ENCODE measurements at regions not wholly inside any gene's neighbourhood (a gene's known extent, or its start where the extent isn't known, plus 50 kb on each side); places are given as distances from the start of the nearest gene placed in this dataset.

DNA sequence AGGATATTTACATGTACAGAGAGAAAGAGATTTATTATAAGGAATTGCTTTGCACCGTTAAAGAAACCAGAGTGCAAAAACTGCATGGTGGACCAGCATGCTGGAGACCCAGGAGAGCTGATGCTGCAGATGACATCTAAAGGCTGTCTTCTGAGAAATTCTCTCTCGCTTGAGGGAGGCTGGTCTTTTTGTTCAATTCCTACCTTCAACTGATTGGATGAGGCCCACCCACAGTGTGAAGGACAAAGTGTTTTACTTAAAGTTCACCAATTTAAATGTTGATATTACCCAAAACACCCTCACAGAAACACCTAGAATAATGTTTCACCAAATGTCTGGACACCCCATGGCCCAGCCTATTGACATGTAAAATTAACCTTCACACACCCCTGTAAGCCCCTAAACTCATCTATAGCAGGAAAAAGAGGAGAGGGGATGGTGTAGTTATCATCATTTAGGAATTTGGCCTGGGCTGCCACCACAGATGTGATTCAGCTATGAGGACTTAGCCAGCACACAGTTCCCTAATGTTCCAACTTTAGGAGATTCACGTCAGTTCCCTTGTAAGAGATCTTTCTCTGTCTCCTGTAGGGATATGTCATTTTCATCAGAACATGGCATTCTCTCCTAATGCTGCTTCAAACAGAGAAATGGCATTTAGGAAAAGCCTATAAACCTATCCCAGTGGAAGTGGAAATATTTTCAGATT lies 358.2 kb upstream of the TLE4 start:
- DNase-seq (ENCODE audit: low read depth) = no peak

DNA sequence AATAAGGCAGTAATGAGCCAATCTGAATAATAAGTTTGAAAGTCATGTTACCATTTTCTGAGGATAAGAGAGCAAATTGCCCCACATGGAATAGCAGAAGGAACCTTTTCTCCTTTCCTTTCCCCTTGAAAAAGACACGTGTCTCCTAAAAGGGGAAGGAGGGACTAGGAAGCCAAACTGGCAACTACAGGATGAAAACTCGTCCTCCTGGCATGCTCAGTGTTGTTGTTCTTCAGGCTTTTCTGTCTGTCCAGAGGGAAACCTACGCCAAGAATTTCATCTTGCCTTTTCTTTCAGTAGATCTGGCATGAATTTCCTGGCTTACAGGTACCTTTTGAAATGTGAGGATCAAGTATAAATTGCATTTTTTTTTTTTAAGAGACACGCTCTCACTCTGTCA lies 355.9 kb upstream of the TLE4 start:
- DNase-seq (ENCODE audit: low read depth) = no peak

DNA sequence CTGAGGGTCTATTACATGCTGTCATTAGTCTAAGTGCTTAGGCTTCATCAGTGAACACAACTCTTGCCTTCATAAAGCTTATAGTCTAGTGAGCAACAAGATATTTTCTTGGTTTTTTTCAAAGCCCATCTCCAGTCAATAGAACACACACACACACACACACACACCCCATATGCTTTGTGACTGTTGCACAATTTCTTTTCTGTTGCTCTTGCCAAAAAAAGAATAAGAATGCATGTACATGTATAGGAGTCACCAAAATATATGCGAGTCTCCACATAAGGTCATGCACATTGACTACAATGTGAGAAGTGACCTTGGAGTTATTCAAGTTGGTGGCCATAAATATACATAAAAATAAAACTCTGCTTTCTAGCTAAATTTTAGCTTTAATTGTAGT lies 351.5 kb upstream of the TLE4 start:
- DNase-seq (ENCODE audit: low read depth) = no peak

GRCh38 chr9:79220666-79221065 lies 351.1 kb upstream of the TLE4 start:
- no peak for DNase-seq (ENCODE audit: low read depth)

DNA sequence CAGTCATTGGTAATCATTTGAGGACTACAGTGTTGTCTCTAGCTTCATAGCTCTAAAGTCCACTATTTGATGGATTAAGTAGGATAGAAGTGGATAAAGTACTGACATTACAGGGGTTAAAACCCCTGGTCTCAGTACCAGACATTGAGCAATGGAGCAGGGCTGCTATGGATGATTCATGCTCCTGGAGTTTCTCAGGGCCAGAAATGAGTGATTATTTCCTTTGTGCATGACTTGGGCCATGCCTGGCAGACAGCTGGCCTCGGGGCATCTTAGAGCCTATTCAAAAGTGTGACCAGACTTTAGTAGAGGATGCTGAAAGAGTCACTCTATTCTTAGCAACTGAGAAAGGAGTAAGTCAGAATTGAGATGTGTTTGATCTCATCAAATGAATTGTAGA lies 350.7 kb upstream of the TLE4 start:
- DNase-seq (ENCODE audit: low read depth) = no peak

DNA sequence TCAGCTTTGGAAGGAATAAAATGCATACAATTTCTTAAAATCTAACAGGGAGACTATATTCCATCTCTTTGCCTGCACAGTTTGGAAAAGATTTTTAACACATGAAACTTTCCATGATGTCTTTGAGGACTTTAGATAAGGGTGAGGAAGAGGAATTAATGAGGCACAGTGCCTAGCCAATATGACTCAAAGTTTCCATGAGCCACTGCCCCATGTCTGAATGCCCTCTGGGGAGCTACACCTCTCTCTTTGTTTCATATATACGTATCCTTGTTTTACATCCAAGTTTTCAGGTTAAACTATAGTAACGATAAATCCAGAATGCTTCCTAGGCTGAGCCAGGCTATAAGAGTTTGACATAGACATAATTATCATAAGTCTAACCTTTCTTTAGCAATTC lies 349.3 kb upstream of the TLE4 start:
- no peak for DNase-seq (ENCODE audit: low read depth)

DNA sequence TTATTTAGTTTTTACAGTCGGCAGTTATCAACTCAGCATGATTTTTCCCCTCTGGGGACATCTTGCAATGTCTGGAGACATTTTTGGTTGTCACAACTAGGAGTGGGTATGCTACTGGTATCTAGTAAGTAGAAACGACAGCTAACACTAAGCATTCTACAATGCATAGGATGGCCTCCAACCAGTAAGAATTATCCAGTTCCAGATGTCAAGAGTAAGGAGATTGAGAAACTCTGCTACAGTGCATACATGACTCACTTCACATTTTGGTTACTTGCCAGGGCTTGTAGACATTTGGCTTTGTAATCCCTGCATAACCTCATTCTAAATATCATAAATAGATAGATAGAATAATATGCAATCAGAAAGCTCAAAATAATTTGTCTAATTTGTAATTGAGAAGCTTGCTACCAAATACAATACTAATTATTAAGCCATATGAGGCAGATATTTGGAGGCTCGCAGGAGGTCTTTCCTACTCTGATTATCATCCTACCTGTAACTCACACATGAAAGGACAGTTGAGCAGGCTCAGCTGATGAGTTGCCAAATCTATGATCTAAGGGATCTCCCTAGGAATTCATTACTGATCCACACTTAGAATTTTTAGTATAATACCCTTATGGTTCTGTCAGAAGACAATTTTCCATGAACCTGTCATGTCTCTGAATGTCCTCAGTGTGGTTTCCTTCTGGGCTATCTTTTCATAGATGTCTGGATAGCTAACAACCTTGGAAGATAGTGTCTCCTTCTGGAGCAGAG lies 346.9 kb upstream of the TLE4 start:
- no peak for DNase-seq (ENCODE audit: low read depth)

DNA sequence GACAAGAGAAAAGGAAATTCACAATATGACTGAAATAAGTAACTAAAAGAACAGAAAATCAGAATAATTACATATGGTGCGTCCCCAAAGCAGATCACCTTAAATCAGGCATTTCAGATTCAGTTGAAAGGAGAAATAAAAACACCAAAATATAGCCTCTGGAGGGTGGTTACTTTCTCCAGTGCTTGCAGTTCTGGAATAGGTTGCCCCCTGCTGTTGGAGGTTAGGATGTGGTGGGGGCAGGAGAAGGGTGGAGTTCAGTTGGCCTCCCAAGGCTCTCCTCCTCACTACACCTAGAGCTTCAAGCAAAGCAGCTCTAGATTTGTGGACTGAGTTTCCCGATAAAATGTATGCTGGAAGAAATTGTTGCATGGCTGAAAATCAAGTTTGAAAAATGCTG lies 338.2 kb upstream of the TLE4 start:
- DNase-seq (ENCODE audit: low read depth) = no peak

DNA sequence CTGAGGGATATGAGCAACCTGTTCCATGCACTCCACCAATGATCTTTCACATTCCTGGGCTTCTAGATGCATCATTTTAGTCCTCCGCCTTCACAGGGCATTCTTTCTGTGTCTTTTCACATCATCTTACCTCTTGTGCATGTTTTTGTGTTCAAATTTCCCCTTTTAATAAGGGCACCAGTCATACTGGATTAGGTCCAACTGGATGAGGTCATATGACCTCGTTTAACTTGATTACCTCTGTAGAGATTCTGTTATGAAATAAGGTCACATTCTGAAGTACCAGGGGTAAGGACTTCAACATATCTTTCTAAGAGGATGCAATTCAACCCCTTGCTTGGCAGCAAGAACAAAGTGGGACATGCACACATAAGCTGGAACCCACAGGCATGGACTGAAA lies 335.3 kb upstream of the TLE4 start:
- no peak for DNase-seq (ENCODE audit: low read depth)

GRCh38 chr9:79237861-79238260 lies 333.9 kb upstream of the TLE4 start:
- DNase-seq (ENCODE audit: low read depth) = no peak

DNA sequence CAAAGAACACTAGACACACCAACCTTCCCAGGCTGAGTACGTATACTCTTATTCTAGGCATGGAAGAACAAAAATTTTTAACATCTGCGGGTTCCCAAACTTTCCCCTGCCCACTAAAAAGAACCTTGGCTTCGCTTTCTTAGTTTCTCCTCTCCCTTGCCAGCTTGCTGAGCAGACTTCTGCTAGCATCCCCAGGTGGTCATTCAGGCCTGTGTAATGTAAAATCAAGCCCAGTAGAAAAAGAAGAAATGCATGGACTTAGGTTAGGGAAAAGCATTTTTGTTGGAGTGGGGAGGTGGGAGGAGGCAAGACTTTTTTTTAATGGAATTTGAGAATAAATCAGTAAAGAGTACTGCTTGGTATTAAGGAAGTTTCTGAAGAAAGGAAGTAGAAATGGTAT lies 331.0 kb upstream of the TLE4 start:
- DNase-seq (ENCODE audit: low read depth) = no peak

- no peak for DNase-seq (ENCODE audit: low read depth)
These were observed 329.3 kb upstream of the TLE4 start for GRCh38 chr9:79242489-79242888.

- no peak for DNase-seq (ENCODE audit: low read depth)
These were observed 325.6 kb upstream of the TLE4 start for GRCh38 chr9:79246170-79246569.

DNA sequence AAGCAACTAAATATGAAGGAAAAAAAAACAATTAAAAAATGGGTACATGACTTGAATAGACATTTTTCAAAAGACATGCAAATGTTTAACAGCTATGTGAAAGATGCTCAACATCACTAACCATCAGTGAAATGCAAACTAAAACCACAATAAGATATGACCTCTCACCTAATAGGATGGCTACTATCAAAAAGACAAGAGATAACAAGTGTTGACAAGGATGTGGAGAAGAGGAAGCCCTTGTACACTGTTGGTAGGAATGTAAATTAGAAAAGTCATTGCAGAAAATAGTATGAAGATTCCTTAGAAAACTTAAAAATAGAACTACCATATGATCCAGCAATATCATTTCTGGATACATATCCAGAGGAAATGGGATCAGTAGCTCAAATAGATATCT lies 324.7 kb upstream of the TLE4 start:
- no peak for DNase-seq (ENCODE audit: low read depth)

DNA sequence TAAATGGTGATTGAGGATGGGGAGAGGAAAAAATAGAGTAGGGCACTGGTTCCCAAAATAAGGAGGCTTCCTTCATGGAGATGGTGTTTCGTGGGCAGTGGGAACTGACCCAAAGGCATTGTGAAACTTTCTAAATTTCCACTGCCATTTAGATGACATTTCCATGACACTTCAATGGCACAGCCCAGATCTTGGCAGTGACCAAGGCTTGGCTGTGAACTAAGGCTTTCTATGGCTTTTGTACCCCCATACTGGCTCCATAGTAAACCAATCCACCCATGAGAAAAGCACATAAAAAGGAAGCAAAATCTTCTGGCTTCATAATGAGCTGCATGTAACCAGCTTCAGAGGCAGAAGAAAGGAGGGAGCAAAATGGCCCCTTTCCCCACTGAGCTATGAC lies 321.0 kb upstream of the TLE4 start:
- no peak for DNase-seq (ENCODE audit: low read depth)

GRCh38 chr9:79254900-79255650 lies 316.7 kb upstream of the TLE4 start:
- DNase-seq (ENCODE audit: low read depth) = no peak

DNA sequence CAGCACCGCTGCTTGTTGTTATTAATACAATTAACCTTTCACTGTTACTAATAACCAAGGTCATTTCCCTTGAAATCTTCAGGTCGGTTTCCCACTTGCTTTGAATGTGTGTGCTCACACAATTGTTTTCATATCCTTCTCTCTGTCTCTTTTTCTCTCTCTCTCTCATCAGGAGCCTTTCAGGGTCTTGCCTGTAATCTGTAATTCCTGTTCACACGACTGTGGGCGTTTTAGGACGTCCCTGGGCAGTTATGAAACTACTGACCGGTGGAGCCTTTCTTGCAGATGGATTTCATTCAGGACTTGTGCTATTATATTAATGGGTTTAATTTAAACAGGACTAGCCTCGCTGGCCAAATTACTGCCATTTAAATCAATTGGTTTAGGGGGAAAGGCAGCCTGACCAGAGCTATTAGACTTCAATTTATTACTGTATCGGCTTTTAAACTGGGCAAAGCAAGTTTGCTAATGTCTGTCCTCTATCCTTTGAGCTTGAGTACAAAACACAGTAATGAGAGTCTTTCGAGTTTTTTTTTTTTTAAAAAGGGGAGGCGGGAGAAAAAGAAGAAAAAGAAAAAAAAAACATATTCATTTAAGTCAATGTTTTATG lies 316.0 kb upstream of the TLE4 start:
- DNase-seq (ENCODE audit: low read depth) = no peak

DNA sequence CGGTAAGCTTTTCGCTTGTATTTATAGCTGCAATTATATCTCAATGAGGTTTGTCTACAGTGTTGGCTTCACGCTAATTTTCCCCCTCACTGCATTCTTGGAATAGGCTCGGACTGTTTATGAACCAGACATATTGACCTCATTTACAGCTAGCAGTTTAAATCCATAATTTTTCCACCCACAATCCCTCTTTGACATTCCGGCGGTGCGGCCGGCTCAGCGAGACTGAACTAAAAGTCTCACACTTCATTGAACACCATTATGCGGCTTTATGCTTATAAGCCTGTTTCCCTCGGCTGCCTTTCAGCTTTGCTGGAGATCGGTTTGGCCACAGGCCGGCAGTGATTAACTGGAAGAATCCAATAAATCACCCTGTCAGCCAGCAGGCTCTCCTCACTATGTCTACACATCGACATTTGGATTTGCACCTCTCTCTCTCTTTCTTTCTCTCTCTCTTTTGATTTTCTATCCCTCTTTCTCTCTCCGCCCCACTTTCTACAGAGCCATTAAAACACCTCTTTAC lies 315.0 kb upstream of the TLE4 start:
- DNase-seq (ENCODE audit: low read depth) = no peak

- no peak for DNase-seq (ENCODE audit: low read depth)
These were observed 314.5 kb upstream of the TLE4 start for GRCh38 chr9:79257228-79257781.

- DNase-seq (ENCODE audit: low read depth) = no peak
These were observed 313.9 kb upstream of the TLE4 start for GRCh38 chr9:79257790-79258351.

DNA sequence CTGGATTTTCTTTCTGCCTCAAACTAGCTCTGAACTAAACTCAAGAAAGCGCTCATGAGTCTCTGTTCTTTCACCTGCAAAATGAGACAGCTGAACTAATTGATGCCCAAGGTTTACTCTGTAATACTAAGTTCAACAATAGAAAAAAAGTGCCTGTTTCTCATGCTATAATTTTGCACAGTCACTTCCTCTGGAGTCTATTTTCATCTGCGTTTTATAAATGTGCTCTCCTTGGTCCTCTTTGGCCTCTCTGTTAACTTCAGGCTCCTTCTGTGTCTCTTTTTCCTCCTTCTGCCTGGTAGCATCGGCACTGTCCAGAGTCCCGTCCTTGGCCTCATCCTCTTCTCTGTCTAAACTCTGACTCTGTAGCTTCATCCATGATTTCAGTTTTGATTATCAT lies 311.9 kb upstream of the TLE4 start:
- no peak for DNase-seq (ENCODE audit: low read depth)

DNA sequence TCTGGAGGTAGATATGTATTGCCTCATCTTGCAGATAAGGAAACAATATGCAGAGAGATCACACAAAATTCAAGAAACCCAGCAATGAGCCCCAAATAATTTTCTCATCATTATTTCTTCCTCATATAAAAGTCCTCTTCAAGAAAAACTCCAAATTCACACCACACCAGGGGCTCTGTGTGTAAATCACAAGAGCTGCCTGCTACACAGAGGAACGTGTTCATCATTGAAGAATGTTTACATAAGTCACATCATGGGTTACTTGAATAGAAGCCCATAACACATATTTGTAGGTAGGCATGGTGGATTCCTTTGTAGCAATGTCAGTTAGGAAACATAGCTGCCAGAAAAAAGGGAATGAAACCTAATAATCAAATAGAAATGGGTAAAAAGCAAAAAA lies 308.1 kb upstream of the TLE4 start:
- no peak for DNase-seq (ENCODE audit: low read depth)

Measured in activated T-cell treated with anti-CD3 and anti-CD28 coated beads for 1 hour (primary cell).